Astrocyte of the spinal cord (primary cell): ENCODE measurements at regions not wholly inside any gene's neighbourhood (a gene's known extent, or its start where the extent isn't known, plus 50 kb on each side); places are given as distances from the start of the nearest gene placed in this dataset.

Experiments
- DNase-seq: peaks from one replicate; pipeline ENCODE4 v3.0.0; 2011; ENCODE audit warnings: low read depth, low spot score
- H3K4me3 ChIP-seq: 2 replicates; pipeline ENCODE4 v1.5.1; 2011; ENCODE audit warnings: low read depth, mild to moderate bottlenecking, low read length, moderate library complexity
- in situ Hi-C: cut with HindIII; loops from 2 replicates; pipeline ENCODE4 v1.10.0; 2017; ENCODE audit warnings: low sequenced_read_pairs
- TF ChIP-seq, protein P1 (sequence below): IDR thresholded peaks from 2 replicates; pipeline ENCODE4 v1.5.1; 2012; ENCODE audit warnings: low read depth, mild to moderate bottlenecking, low read length, inconsistent platforms

DNA sequence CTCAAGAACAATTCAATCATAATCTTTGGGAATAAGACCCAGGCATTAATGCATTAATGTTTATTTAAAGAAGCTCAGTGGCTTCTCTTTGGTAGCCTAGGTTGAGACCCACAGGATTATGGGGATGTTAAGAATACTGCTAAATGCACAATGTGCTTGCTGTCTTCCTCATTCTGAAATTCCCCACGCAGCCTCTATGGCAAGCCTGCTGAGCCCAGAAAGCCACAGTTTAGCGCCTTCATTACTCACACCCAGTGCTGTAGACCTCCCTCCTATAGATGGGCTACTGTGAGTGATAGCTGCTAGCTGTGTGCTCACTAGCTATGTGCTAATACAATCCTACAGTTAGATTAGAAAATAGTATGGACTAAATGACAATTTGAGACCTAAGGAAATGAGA lies 90.6 kb downstream of the TNFSF13B start:
- no peak for DNase-seq
- H3K4me3 ChIP-seq, result no peak overlapping the region
- in situ Hi-C loops, result no loop called here
- TF ChIP-seq, protein P1, sequence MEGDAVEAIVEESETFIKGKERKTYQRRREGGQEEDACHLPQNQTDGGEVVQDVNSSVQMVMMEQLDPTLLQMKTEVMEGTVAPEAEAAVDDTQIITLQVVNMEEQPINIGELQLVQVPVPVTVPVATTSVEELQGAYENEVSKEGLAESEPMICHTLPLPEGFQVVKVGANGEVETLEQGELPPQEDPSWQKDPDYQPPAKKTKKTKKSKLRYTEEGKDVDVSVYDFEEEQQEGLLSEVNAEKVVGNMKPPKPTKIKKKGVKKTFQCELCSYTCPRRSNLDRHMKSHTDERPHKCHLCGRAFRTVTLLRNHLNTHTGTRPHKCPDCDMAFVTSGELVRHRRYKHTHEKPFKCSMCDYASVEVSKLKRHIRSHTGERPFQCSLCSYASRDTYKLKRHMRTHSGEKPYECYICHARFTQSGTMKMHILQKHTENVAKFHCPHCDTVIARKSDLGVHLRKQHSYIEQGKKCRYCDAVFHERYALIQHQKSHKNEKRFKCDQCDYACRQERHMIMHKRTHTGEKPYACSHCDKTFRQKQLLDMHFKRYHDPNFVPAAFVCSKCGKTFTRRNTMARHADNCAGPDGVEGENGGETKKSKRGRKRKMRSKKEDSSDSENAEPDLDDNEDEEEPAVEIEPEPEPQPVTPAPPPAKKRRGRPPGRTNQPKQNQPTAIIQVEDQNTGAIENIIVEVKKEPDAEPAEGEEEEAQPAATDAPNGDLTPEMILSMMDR, result no peak

DNA sequence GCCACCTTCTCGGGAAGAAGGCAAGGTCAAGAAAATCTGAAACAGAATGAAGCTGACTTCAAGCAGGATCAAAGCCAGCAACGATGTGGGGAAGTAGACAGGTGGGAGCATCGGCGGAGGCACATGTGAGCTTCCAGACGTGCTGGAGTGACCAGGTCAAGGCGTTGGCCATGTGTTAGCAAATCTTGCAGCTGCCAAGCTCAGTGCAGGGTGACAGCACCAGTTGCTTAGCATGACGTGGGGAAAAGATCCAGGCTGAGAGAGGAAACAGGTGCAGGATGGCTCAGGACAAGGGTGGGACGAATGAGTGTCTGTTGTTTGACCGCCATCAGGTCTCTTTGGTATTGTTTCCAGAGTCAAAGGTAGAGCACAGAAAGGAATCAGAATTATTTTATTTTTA lies 92.3 kb downstream of the TNFSF13B start:
- no peak overlapping the region for H3K4me3 ChIP-seq
- DNase-seq, result no peak
- TF ChIP-seq, protein P1, result no peak
- in situ Hi-C loops, result no loop called here

DNA sequence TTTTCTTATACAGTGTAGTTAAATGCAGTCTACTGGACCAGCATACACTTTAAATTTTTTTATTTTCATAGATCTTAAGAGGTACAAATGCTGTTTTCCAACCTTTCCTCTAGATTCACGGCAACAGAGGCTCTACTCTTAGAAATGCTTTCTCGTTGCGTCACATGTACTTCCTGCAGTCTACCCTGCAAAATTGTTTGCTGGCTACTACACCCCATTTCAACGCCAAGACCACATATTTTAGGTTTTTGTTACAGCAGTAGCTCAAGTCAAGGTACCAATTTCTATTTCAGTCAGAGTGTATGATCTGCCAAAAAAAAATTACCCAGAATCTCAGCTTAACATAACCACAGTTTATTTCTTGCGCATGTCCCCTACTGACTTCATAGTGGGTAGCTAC lies 94.1 kb downstream of the TNFSF13B start:
- TF ChIP-seq, protein P1, result no peak
- H3K4me3 ChIP-seq, result no peak overlapping the region
- in situ Hi-C loops, result no loop called here
- DNase-seq, result no peak

DNA sequence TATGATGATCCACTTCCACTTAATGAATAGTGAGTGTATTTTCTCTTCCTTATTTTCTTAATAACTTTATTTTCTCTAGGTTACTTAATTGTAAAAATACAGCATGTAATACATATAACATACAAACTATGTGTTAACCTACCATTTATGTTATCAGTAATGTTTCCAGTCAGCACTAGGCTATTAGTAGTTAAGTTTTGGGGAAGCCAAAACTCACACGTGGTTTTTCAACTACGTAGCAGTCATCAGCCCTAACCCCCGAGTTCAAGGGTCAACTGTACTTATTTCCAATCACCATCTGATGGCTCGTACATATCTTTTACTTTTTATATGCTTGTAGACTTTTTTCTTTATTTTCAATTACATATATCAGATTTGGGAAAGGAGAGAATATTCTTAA lies 95.7 kb downstream of the TNFSF13B start:
- TF ChIP-seq, protein P1, result no peak
- in situ Hi-C loops, result no loop called here
- no peak for DNase-seq
- H3K4me3 ChIP-seq, result no peak overlapping the region

DNA sequence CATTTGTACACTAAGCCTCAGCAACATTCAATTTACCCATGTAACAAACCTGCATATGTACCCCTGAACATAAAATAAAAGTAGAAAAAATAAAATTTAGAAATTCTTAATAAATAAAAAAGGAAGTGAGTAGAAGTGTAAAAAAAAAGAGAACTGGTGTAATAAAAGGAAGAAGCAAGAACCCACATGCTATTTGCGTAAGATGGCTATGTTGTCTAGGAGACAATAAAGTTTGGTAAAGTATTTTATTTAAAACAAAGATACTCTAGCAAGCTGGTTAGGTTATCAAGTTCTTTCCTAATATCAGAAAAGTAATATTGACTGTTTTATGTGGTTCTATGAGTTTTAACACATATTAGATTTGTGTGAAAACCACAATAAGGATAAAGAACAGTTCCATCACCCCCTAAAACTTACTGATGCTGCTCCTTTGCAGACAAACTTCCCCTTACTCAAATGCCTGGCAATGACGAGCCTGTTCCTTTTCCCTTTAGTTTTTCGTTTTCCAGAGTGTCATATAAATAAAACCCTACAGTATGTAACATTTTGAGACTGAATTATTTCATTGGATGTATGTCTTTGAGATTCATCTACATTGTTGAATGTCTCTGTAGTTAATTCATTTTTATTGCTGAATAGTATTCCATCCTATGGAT lies 98.9 kb downstream of the TNFSF13B start:
- no peak for DNase-seq
- H3K4me3 ChIP-seq, result no peak overlapping the region
- in situ Hi-C loops, result no loop called here
- TF ChIP-seq, protein P1, result no peak

DNA sequence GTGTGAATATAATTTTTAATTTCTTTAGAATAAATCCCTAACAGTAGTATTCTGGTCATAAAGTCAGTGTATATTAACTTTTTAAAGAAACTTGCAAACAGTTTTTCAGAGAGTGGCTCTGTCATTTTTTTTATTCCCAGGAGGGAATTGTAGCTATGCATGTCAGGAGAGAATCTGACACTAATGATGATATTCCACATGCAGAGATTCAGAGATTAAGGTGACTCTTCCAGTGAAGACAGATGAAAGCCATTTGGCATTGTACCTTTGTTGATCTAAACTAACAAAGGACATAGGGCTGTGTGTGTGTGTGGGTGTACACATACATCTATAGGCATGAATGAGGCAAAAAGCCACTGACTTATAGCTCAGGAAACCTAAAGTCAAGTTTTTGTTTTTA lies 99.9 kb downstream of the TNFSF13B start:
- H3K4me3 ChIP-seq, result no peak overlapping the region
- TF ChIP-seq, protein P1, result no peak
- DNase-seq, result no peak
- in situ Hi-C loops, result no loop called here
